OCI-LY7 (cell line): ENCODE measurements at regions not wholly inside any gene's neighbourhood (a gene's known extent, or its start where the extent isn't known, plus 50 kb on each side); places are given as distances from the start of the nearest gene placed in this dataset.

ENCODE experiments used
- BruUV-seq: library from RNA; stranded (reverse); fragments of 400-500 nt; replicated peaks from 2 replicates; lab custom pipeline; 2021; lab: Mats Ljungman, UMichigan
- CTCF ChIA-PET: fragments of 300-600 bp; sonication (Branson Sonifier 250); formaldehyde crosslinking; loops from one replicate; lab custom pipeline; 2022; ENCODE audit warnings: antibody characterized with exemption; ENCODE audit not compliant: unreplicated experiment; lab: Charles Lee
- POLR2A ChIA-PET: fragments of 300-600 bp; sonication (Branson Sonifier 250); formaldehyde crosslinking; loops from one replicate; lab custom pipeline; 2022; ENCODE audit warnings: antibody characterized with exemption; lab: Charles Lee
- DNase-seq: peaks from one replicate; pipeline ENCODE4 v3.0.0-alpha.2; 2015; ENCODE audit warnings: low spot score
- H2AFZ ChIP-seq: fragments of 200-600 bp; sonication (generic), shearing (Covaris generic); 2 replicates; pipeline ENCODE4 v1.6.1; 2014; ENCODE audit warnings: mild to moderate bottlenecking, antibody characterized with exemption, low read length, moderate library complexity
- H3K27ac ChIP-seq: fragments of 200-600 bp; sonication (generic); 2 replicates; pipeline ENCODE4 v1.5.1; 2014; ENCODE audit warnings: mixed run types, low read depth, mild to moderate bottlenecking, moderate library complexity, low read length, inconsistent platforms; ENCODE audit not compliant: poor library complexity, severe bottlenecking
- H3K36me3 ChIP-seq: fragments of 200-600 bp; sonication (generic); 2 replicates; pipeline ENCODE4 v1.6.1; 2014; ENCODE audit warnings: mild to moderate bottlenecking, antibody characterized with exemption, low read length, moderate library complexity, mixed read lengths; ENCODE audit not compliant: insufficient read depth
- H3K4me1 ChIP-seq: fragments of 200-600 bp; sonication (generic); 2 replicates; pipeline ENCODE4 v1.5.1; 2014; ENCODE audit warnings: mild to moderate bottlenecking, low read length; ENCODE audit not compliant: insufficient read depth, poor library complexity, severe bottlenecking
- H3K4me2 ChIP-seq: fragments of 200-600 bp; sonication (generic); 2 replicates; pipeline ENCODE4 v1.6.1; 2014; ENCODE audit warnings: mild to moderate bottlenecking, low read length
- H3K4me3 ChIP-seq: fragments of 200-600 bp; sonication (generic); 2 replicates; pipeline ENCODE4 v1.5.1; 2014; ENCODE audit warnings: mild to moderate bottlenecking, low read depth, low read length; ENCODE audit not compliant: poor library complexity, severe bottlenecking
- H3K79me2 ChIP-seq: fragments of 200-600 bp; sonication (generic); 2 replicates; pipeline ENCODE4 v1.6.1; 2016; ENCODE audit warnings: low read depth, mild to moderate bottlenecking, low read length, moderate library complexity, mixed read lengths; ENCODE audit not compliant: insufficient read depth
- H3K9me2 ChIP-seq: fragments of 200-600 bp; sonication (generic); 2 replicates; pipeline ENCODE4 v1.6.1; 2016; ENCODE audit warnings: mild to moderate bottlenecking, low read length, mixed read lengths; ENCODE audit not compliant: insufficient read depth
- H3K9me3 ChIP-seq: fragments of 200-600 bp; sonication (generic); 2 replicates; pipeline ENCODE4 v1.6.1; 2014; ENCODE audit warnings: mild to moderate bottlenecking, mixed run types, low read length, mixed read lengths
- H4K20me1 ChIP-seq: fragments of 200-600 bp; sonication (generic); 2 replicates; pipeline ENCODE4 v1.6.1; 2014; ENCODE audit warnings: mild to moderate bottlenecking, antibody characterized with exemption, low read length, moderate library complexity, mixed read lengths; ENCODE audit not compliant: insufficient read depth
- EZH2phosphoT487 ChIP-seq: fragments of 200-600 bp; sonication (generic); IDR thresholded peaks from 2 replicates; pipeline ENCODE4 v1.6.1; 2018; ENCODE audit warnings: low read depth, borderline replicate concordance, mild to moderate bottlenecking, mixed run types, antibody characterized with exemption, low read length, moderate library complexity, mixed read lengths
- intact Hi-C: fragments of 100-400 bp; cut with micrococcal nuclease; formaldehyde crosslinking; loops from one replicate; pipeline ENCODE4 v1.10.0; 2022; ENCODE audit not compliant: unreplicated experiment
- TF ChIP-seq, protein P1 (sequence below): fragments of 200-600 bp; sonication (generic); conservative IDR thresholded peaks from 2 replicates; pipeline ENCODE4 v1.5.1; 2014; ENCODE audit warnings: mild to moderate bottlenecking, antibody characterized with exemption, low read length, moderate library complexity, mixed read lengths

GRCh38 chr10:59434463-59435321, 72.3 kb upstream of the FAM13C start:
- no peaks in the 10 kb centered on the region for H4K20me1 ChIP-seq
- DNase-seq, result no peak
- H3K9me3 ChIP-seq, result no peaks in the 10 kb centered on the region
- H3K27ac ChIP-seq, result no peak overlapping the region
- H3K4me3 ChIP-seq, result no peak overlapping the region
- ChIA-PET CTCF (no interaction called here), POLR2A (interaction anchor here (0.5 kb wide), 1 partner anchor 926 kb away, joined by 3 read pairs; no protein-coding TSS in a partner anchor)
- no peaks in the 10 kb centered on the region for H3K36me3 ChIP-seq
- H3K9me2 ChIP-seq, result no peaks in the 10 kb centered on the region
- no peak overlapping the region for H2AFZ ChIP-seq
- BruUV-seq, result no TSS peak
- TF ChIP-seq EZH2phosphoT487, result no peak
- TF ChIP-seq, protein P1, sequence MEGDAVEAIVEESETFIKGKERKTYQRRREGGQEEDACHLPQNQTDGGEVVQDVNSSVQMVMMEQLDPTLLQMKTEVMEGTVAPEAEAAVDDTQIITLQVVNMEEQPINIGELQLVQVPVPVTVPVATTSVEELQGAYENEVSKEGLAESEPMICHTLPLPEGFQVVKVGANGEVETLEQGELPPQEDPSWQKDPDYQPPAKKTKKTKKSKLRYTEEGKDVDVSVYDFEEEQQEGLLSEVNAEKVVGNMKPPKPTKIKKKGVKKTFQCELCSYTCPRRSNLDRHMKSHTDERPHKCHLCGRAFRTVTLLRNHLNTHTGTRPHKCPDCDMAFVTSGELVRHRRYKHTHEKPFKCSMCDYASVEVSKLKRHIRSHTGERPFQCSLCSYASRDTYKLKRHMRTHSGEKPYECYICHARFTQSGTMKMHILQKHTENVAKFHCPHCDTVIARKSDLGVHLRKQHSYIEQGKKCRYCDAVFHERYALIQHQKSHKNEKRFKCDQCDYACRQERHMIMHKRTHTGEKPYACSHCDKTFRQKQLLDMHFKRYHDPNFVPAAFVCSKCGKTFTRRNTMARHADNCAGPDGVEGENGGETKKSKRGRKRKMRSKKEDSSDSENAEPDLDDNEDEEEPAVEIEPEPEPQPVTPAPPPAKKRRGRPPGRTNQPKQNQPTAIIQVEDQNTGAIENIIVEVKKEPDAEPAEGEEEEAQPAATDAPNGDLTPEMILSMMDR, result no peak
- H3K4me2 ChIP-seq, result no peak overlapping the region
- no peaks in the 10 kb centered on the region for H3K79me2 ChIP-seq
- intact Hi-C loops, result no loop called here
- H3K4me1 ChIP-seq, result no peaks in the 10 kb centered on the region

DNA sequence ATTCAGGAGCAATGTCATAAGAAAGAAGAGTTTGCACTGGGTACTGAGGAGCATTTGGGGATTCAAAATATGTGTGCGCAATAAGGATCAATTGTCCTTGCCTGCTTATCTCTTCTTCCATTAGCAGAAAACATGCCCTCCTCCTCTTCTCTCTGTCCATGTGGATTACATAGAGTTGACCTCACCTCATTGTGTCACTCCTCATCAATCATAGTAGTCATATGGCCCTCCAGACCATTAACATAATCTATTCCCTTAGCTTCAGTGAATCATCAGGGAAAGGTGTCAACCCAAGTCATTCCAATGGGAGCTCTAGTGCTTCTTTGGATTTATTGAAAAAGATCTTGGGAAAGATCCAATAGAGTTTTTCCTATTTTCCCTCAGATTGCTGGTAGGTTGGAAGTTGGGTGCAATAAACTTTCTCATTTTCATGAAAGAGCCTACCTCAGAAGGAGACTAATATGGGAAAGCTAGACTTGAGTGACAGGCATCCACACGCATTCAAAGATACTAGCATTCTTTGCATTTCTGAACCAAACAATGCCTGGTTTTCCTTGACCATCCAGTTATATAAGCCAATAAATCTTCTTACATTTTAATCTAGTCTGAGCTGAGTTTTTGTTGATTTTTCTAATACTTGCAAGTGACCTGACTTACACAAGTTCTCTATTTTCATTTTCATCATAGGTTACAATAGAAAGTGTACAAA, 71.5 kb upstream of the FAM13C start:
- no peak for DNase-seq

More for the DNA sequence above, 71.5 kb upstream of the FAM13C start:
- ChIA-PET POLR2A (interaction anchor here (0.6 kb wide), 1 partner anchor 139 kb away, joined by 3 read pairs; no protein-coding TSS in a partner anchor), CTCF (no interaction called here)
- Histone ChIP-seq H3K27ac (no peak overlapping the region), H2AFZ (no peak overlapping the region), H3K9me3 (no peaks in the 10 kb centered on the region), H3K4me1 (no peaks in the 10 kb centered on the region), H3K36me3 (no peaks in the 10 kb centered on the region), H3K4me3 (no peak overlapping the region), H4K20me1 (no peaks in the 10 kb centered on the region), H3K79me2 (no peaks in the 10 kb centered on the region), H3K9me2 (no peaks in the 10 kb centered on the region), H3K4me2 (no peak overlapping the region)
- TF ChIP-seq EZH2phosphoT487, result no peak
- TF ChIP-seq, protein P1, result no peak
- no TSS peak for BruUV-seq
- intact Hi-C loops, result no loop called here
